HG03196 (cell line): ENCODE measurements at regions not wholly inside any gene's neighbourhood (a gene's known extent, or its start where the extent isn't known, plus 50 kb on each side); places are given as distances from the start of the nearest gene placed in this dataset.

Experiments used
- ATAC-seq: cut with Tn5 transposase; IDR thresholded peaks from one replicate; pipeline ENCODE4 v1.9.1; 2021; ENCODE audit not compliant: unreplicated experiment

DNA sequence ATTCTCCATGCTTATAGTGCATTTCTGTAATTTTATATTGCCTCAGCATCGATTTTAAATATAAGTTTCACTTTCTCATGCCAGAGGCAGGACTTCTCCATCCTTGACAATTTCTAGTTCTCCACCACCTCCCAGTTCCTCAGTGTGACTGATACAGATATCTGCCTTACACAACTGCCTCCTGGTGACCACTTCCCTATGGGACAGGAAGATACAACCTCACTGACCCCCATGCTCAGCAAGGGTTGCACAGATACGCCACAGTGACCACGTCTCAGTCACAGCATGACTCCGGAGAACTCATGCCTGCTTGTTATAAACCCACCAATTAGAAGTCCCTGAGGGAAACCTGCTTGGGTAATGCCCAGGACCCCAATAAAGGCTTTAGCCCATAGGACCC is 284.0 kb upstream of the MC4R start:
- no peak for ATAC-seq

GRCh38 chr18:60662491-60662890 is 289.9 kb upstream of the MC4R start:
- no peak for ATAC-seq

GRCh38 chr18:60663060-60663989 is 290.8 kb upstream of the MC4R start:
- no peak for ATAC-seq

GRCh38 chr18:60664736-60665135 is 292.2 kb upstream of the MC4R start:
- no peak for ATAC-seq

DNA sequence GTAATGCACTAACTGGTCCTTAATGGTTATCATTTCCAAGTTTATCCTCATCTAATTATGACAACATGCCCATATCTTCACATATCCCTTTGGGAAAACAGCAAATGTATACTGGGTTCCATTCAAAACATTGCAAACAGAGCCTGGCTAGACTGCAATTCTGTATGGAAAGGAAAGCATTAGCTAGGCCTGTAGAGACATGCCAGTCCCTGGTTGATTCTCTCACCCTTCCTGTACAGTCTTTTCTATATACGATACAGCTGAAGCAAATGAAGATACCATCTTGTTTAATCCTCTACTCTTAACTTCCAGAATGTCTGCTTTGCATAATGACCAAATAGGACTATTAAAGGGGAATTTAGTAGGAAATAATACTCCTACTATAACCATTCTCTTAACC is 294.4 kb upstream of the MC4R start:
- ATAC-seq, result no peak

- no peak for ATAC-seq
Observed at GRCh38 chr18:60668583-60668982, 296.0 kb upstream of the MC4R start.

GRCh38 chr18:60669938-60670337 is 297.4 kb upstream of the MC4R start:
- ATAC-seq, result no peak

- no peak for ATAC-seq
Observed at GRCh38 chr18:60671021-60671420, 298.4 kb upstream of the MC4R start.

- no peak for ATAC-seq
Observed at GRCh38 chr18:60675126-60675525, 302.6 kb upstream of the MC4R start.

DNA sequence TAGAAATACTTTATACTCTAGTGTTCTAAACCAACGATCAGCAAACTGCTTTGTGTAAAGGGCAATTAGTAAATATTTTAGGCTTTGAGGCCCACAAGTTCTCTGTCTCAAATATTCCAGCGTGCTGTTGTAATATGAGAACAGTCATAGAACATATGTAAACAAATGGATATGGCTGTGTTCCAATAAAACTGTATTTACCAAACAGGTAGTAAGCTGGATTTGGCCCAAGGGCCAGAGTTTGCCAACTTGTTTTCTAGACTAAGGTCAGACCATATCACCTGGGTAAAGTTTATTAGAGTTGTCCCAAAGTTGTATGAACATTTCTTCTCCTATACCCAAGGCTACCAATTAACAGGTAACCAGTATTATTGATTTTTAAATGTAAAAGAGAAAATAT is 303.2 kb upstream of the MC4R start:
- ATAC-seq, result no peak

DNA sequence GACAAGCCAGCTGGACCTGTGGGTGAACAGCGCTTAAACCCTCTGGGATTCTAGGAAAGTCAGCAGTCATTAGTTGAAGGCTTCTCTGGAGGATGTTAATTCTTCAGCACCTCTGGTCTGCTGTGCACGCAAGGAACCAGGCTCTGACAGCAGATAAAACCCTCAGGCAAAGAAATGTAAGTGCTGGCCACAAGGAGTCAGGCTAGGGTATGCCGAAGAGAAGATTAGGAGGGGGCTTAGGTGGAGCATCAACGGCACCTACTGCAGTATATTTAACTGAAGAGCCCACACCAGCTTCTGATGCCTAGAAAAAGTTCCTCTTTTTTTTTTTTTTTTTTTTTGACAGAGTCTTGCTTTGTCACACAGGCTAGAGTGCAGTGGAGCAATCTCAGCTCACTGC is 304.2 kb upstream of the MC4R start:
- no peak for ATAC-seq

- ATAC-seq, result no peak
Observed at GRCh38 chr18:60684843-60685513, 312.4 kb upstream of the MC4R start.

DNA sequence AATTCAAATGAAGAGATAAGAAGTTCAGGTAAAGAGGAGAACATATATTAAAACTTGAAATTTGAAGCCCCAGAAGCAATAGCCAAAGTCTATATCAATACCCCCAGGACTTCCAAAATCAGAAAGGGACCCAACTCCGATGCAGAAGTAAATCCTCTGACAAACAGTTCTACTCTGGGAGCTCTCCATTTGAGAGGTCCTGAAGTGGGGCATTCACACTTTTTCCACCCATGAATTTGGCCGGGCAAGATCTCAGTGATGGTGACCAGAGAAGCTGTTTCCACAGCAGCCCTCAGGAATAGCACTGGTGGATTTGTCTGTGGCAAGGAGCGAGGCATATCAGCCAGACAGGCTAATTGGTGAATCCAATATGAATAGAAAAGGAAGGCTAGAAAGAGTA is 313.6 kb upstream of the MC4R start:
- ATAC-seq, result no peak

- no peak for ATAC-seq
Observed at GRCh38 chr18:60691061-60691460, 318.5 kb upstream of the MC4R start.

- no peak for ATAC-seq
Observed at GRCh38 chr18:60693426-60693825, 320.9 kb upstream of the MC4R start.

GRCh38 chr18:60698901-60699300 is 326.3 kb upstream of the MC4R start:
- no peak for ATAC-seq

- ATAC-seq, result no peak
Observed at GRCh38 chr18:60722742-60723141, 350.2 kb upstream of the MC4R start.

- no peak for ATAC-seq
Observed at GRCh38 chr18:60732143-60732542, 359.6 kb upstream of the MC4R start.

- ATAC-seq, result no peak
Observed at GRCh38 chr18:60739212-60739611, 366.6 kb upstream of the MC4R start.

- ATAC-seq, result no peak
Observed at GRCh38 chr18:60740313-60740712, 367.7 kb upstream of the MC4R start.

DNA sequence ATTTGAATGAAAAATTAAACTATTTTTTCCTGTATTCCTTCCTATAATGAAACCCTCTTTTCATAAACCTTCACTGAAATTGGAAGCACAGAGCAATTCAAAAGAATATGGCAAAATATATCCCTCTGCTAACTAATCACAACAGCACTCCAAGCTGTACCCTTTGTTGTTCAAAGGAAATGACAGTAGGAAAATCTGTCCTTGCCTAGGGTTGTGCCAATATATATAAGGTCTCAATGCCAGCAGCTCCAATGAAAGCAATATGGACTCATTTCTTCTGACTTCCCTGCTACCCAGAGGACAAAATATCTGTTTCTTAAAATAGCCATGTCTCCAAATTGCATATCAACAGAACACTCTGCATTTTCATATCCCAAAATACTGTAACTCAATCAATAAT is 373.9 kb upstream of the MC4R start:
- no peak for ATAC-seq

GRCh38 chr18:60746919-60747318 is 374.3 kb upstream of the MC4R start:
- no peak for ATAC-seq
